HCT116 (cell line): ENCODE measurements at regions not wholly inside any gene's neighbourhood (a gene's known extent, or its start where the extent isn't known, plus 50 kb on each side); places are given as distances from the start of the nearest gene placed in this dataset.

Source experiments
- ATAC-seq: fragments of 200-7000 bp; cut with Tn5 transposase; 2 replicates; pipeline ENCODE4 v1.9.1; 2020; ENCODE audit warnings: mild to moderate bottlenecking, moderate library complexity
- BruUV-seq: library from RNA; stranded (reverse); fragments of 400-500 nt; replicated peaks from 2 replicates; lab custom pipeline; 2021; lab: Mats Ljungman, UMichigan
- CTCF ChIA-PET: fragments of 300-600 bp; sonication (Branson Sonifier 250); formaldehyde crosslinking; loops from one replicate; lab custom pipeline; 2021; ENCODE audit warnings: antibody characterized with exemption; lab: Charles Lee
- POLR2A ChIA-PET: fragments of 300-600, 350-600 bp; sonication (Branson Sonifier 250); formaldehyde crosslinking; loops from one replicate; lab custom pipeline; 2021; ENCODE audit warnings: antibody characterized with exemption; lab: Charles Lee
- RAD21 ChIA-PET, 2 experiments: fragments of 300-600 bp; sonication (Branson Sonifier 250); formaldehyde crosslinking; loops; one replicate each; lab custom pipeline; 2023; ENCODE audit warnings: low total read pairs in 2 of 2; ENCODE audit not compliant: uncharacterized antibody in 2 of 2, unreplicated experiment in 2 of 2, low non-redundant PET in 1 of 2; lab: Charles Lee
- DNase-seq: peaks from one replicate; pipeline ENCODE4 v3.0.0-alpha.2; 2010; ENCODE audit warnings: low read depth, low spot score
- H2AFZ ChIP-seq: fragments of 200-600 bp; shearing (Covaris generic), sonication (generic); 2 replicates; pipeline ENCODE4 v1.6.1; 2017; ENCODE audit warnings: low read depth, mixed run types, mixed read lengths, antibody characterized with exemption, low read length; ENCODE audit not compliant: poor library complexity, severe bottlenecking
- H3K27ac ChIP-seq: 2 replicates; pipeline ENCODE4 v1.5.1; 2012; ENCODE audit warnings: low read depth, low read length
- H3K27me3 ChIP-seq: fragments of 200-600 bp; sonication (generic); 2 replicates; pipeline ENCODE4 v1.6.1; 2016; ENCODE audit warnings: mixed run types, low read length, mixed read lengths; ENCODE audit not compliant: insufficient read depth
- H3K36me3 ChIP-seq, 2 experiments: fragments of 200-500 bp in 1 of 2; fragments of 200-600 bp in 1 of 2; sonication (Bioruptor generic) in 1 of 2; sonication (generic) in 1 of 2; 2 replicates each; pipeline versions ENCODE4 v1.5.1 to v1.6.1; 2014 to 2016; ENCODE audit warnings: low read length in 2 of 2, inconsistent platforms in 1 of 2, mixed read lengths in 1 of 2, mixed run types in 1 of 2; ENCODE audit not compliant: insufficient read depth in 2 of 2, control insufficient read depth in 1 of 2
- H3K4me1 ChIP-seq, 2 experiments: fragments of 200-600 bp in 1 of 2; sonication (generic) in 1 of 2; 2 replicates each; pipeline versions ENCODE4 v1.5.1 to v1.6.1; 2012 to 2017; ENCODE audit warnings: low read length in 2 of 2, inconsistent platforms in 1 of 2, mild to moderate bottlenecking in 1 of 2, mixed read lengths in 1 of 2, mixed run types in 1 of 2, moderate library complexity in 1 of 2; ENCODE audit not compliant: insufficient read depth in 2 of 2, control insufficient read depth in 1 of 2
- H3K4me2 ChIP-seq: fragments of 200-600 bp; sonication (generic); 2 replicates; pipeline ENCODE4 v1.6.1; 2017; ENCODE audit warnings: mixed run types, low read length, mixed read lengths
- H3K4me3 ChIP-seq, 2 experiments: fragments of 200-600 bp in 1 of 2; sonication (generic) in 1 of 2; replicated peaks in 1 of 2; 2 replicates each; pipeline ENCODE4 v1.5.1; 2011 to 2016; ENCODE audit warnings: low read length in 2 of 2, control low read depth in 1 of 2, low read depth in 1 of 2, mild to moderate bottlenecking in 1 of 2, mixed read lengths in 1 of 2, mixed run types in 1 of 2
- H3K79me2 ChIP-seq: fragments of 200-600 bp; sonication (generic); 2 replicates; pipeline ENCODE4 v1.6.1; 2017; ENCODE audit warnings: mild to moderate bottlenecking, mixed run types, low read length, moderate library complexity, mixed read lengths; ENCODE audit not compliant: insufficient read depth
- H3K9ac ChIP-seq: fragments of 200-600 bp; sonication (generic); 2 replicates; pipeline ENCODE4 v1.6.1; 2016; ENCODE audit warnings: low read length, mixed read lengths
- H3K9me2 ChIP-seq: fragments of 200-600 bp; sonication (generic), shearing (Covaris generic); 2 replicates; pipeline ENCODE4 v1.6.1; 2017; ENCODE audit warnings: mixed run types, mild to moderate bottlenecking, moderate library complexity; ENCODE audit not compliant: insufficient read depth
- H3K9me3 ChIP-seq, 2 experiments: fragments of 200-500 bp in 1 of 2; fragments of 200-600 bp in 1 of 2; sonication (Bioruptor generic) in 1 of 2; sonication (generic) in 1 of 2; 2 replicates each; pipeline ENCODE4 v1.6.1; 2014 to 2017; ENCODE audit warnings: low read length in 2 of 2, mixed read lengths in 2 of 2, inconsistent platforms in 1 of 2, low read depth in 1 of 2, mild to moderate bottlenecking in 1 of 2, mixed run types in 1 of 2, moderate library complexity in 1 of 2; ENCODE audit not compliant: control insufficient read depth in 1 of 2, insufficient read depth in 1 of 2
- H4K20me1 ChIP-seq: fragments of 200-600 bp; sonication (generic), shearing (Covaris generic); 2 replicates; pipeline ENCODE4 v1.6.1; 2017; ENCODE audit warnings: mixed run types, mild to moderate bottlenecking, moderate library complexity; ENCODE audit not compliant: insufficient read depth
- CTCF ChIP-seq, 3 experiments: fragments of 200-600 bp in 1 of 3; sonication (generic) in 1 of 3; IDR thresholded peaks in 2 of 3; conservative IDR thresholded peaks in 1 of 3; 2 replicates each; pipeline ENCODE4 v1.5.1; 2012 to 2017; ENCODE audit warnings: low read depth in 2 of 3, low read length in 2 of 3, antibody characterized with exemption in 1 of 3, borderline replicate concordance in 1 of 3, control low read depth in 1 of 3, mild to moderate bottlenecking in 1 of 3, mixed read lengths in 1 of 3, mixed run types in 1 of 3, moderate library complexity in 1 of 3; ENCODE audit not compliant: insufficient read depth in 1 of 3
- EGR1 ChIP-seq: IDR thresholded peaks from 2 replicates; pipeline ENCODE4 v1.6.1; 2012; ENCODE audit warnings: low read depth
- EZH2 ChIP-seq: fragments of 200-600 bp; sonication (generic); IDR thresholded peaks from 2 replicates; pipeline ENCODE4 v1.6.1; 2017; ENCODE audit warnings: antibody characterized with exemption, mixed run types
- POLR2AphosphoS5 ChIP-seq: IDR thresholded peaks from 2 replicates; pipeline ENCODE4 v1.6.1; 2011; ENCODE audit warnings: mild to moderate bottlenecking, low read depth, low read length, moderate library complexity
- RAD21 ChIP-seq: IDR thresholded peaks from 2 replicates; pipeline ENCODE4 v1.6.1; 2012; ENCODE audit warnings: low read depth, mild to moderate bottlenecking
- SIN3A ChIP-seq: IDR thresholded peaks from 2 replicates; pipeline ENCODE4 v1.6.1; 2012; ENCODE audit warnings: low read depth
- SP1 ChIP-seq: IDR thresholded peaks from 2 replicates; pipeline ENCODE4 v1.6.1; 2012; ENCODE audit warnings: low read depth
- SRF ChIP-seq: IDR thresholded peaks from 2 replicates; pipeline ENCODE4 v1.6.1; 2012; ENCODE audit warnings: low read depth
- YY1 ChIP-seq: IDR thresholded peaks from 2 replicates; pipeline ENCODE4 v1.6.1; 2011; ENCODE audit warnings: low read length, low read depth, moderate library complexity, mild to moderate bottlenecking; ENCODE audit not compliant: insufficient replicate concordance; ENCODE audit errors: extremely low read depth
- intact Hi-C: fragments of 100-400 bp; cut with micrococcal nuclease; formaldehyde crosslinking; loops from 2 replicates; pipeline ENCODE4 v1.10.0; 2022
- TF ChIP-seq, protein P1 (sequence below): IDR thresholded peaks from 2 replicates; pipeline ENCODE4 v1.6.1; 2012; ENCODE audit warnings: low read depth

GRCh38 chr18:26741758-26742157 is 123.7 kb downstream of the AQP4 start:
- Histone ChIP-seq H3K79me2 (no peaks in the 10 kb centered on the region), H3K9me3 (no peaks in the 10 kb centered on the region)
- DNase-seq, result no peak
- TF ChIP-seq EGR1 (no peak), EZH2 (no peak), CTCF (IDR thresholded peaks at IDR 0.05 in 2 of 3, conservative IDR thresholded peaks at IDR 0.05 in 1 of 3; ENCODE audit: borderline replicate concordance in 1 of 3, insufficient read depth in 1 of 3, low read depth in 2 of 3, low read length in 2 of 3) (no peak), RAD21 (no peak), SRF (no peak), SP1 (no peak), YY1 (no peak), SIN3A (no peak), POLR2AphosphoS5 (no peak)
- TF ChIP-seq, protein P1, sequence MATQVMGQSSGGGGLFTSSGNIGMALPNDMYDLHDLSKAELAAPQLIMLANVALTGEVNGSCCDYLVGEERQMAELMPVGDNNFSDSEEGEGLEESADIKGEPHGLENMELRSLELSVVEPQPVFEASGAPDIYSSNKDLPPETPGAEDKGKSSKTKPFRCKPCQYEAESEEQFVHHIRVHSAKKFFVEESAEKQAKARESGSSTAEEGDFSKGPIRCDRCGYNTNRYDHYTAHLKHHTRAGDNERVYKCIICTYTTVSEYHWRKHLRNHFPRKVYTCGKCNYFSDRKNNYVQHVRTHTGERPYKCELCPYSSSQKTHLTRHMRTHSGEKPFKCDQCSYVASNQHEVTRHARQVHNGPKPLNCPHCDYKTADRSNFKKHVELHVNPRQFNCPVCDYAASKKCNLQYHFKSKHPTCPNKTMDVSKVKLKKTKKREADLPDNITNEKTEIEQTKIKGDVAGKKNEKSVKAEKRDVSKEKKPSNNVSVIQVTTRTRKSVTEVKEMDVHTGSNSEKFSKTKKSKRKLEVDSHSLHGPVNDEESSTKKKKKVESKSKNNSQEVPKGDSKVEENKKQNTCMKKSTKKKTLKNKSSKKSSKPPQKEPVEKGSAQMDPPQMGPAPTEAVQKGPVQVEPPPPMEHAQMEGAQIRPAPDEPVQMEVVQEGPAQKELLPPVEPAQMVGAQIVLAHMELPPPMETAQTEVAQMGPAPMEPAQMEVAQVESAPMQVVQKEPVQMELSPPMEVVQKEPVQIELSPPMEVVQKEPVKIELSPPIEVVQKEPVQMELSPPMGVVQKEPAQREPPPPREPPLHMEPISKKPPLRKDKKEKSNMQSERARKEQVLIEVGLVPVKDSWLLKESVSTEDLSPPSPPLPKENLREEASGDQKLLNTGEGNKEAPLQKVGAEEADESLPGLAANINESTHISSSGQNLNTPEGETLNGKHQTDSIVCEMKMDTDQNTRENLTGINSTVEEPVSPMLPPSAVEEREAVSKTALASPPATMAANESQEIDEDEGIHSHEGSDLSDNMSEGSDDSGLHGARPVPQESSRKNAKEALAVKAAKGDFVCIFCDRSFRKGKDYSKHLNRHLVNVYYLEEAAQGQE, result no peak
- TF ChIP-seq, all 23 proteins: peak for 0
- Histone ChIP-seq H3K9ac (no peak overlapping the region), H4K20me1 (no peaks in the 10 kb centered on the region), H3K4me2 (no peak overlapping the region), H3K27me3 (peaks cover 7% of the 10 kb centered on the region; the same call in 1 of the 2 replicates), H3K36me3 (no peaks in the 10 kb centered on the region), H3K4me1 (no peaks in the 10 kb centered on the region), H3K9me2 (no peaks in the 10 kb centered on the region), H3K27ac (no peak overlapping the region), H3K4me3 (no peak overlapping the region), H2AFZ (no peak overlapping the region)
- BruUV-seq, result no TSS peak
- RAD21 ChIA-PET, result interaction anchor here in 1 of 2 experiments (0.5 kb wide), 1 partner anchor 175 kb away, joined by 5 read pairs; no protein-coding TSS in a partner anchor
- POLR2A ChIA-PET, result no interaction called here
- CTCF ChIA-PET, result no interaction called here
- ATAC-seq, result no peak
- intact Hi-C loops, result no loop called here
